GM06990 (cell line): ENCODE measurements at regions not wholly inside any gene's neighbourhood (a gene's known extent, or its start where the extent isn't known, plus 50 kb on each side); places are given as distances from the start of the nearest gene placed in this dataset.

ENCODE experiments used
- DNase-seq: peaks from one replicate; pipeline ENCODE4 v3.0.0-alpha.2; 2011; ENCODE audit not compliant: insufficient read length; ENCODE audit errors: extremely low read depth
- H3K27me3 ChIP-seq: replicated peaks from 2 replicates; pipeline ENCODE4 v1.6.0; 2011; ENCODE audit warnings: low read length; ENCODE audit not compliant: control insufficient read depth, insufficient read depth
- H3K36me3 ChIP-seq: 2 replicates; pipeline ENCODE4 v1.5.1; 2011; ENCODE audit warnings: low read length; ENCODE audit not compliant: control insufficient read depth, insufficient read depth
- H3K4me3 ChIP-seq: replicated peaks from 2 replicates; pipeline ENCODE4 v1.5.1; 2011; ENCODE audit warnings: low read depth, mild to moderate bottlenecking, control low read depth, low read length
- CTCF ChIP-seq: IDR thresholded peaks from 2 replicates; pipeline ENCODE4 v1.5.1; 2011; ENCODE audit warnings: low read length, control low read depth, mild to moderate bottlenecking, inconsistent platforms; ENCODE audit not compliant: insufficient read depth, poor library complexity, severe bottlenecking

- TF ChIP-seq CTCF = no peak
- no peak for DNase-seq
- no peaks in the 10 kb centered on the region for H3K36me3 ChIP-seq
- no peaks in the 10 kb centered on the region for H3K27me3 ChIP-seq
- H3K4me3 ChIP-seq = no peak overlapping the region
Observed at GRCh38 chr2:3132466-3132865, 245.2 kb downstream of the EIPR1 start.

GRCh38 chr2:3131636-3132326 is 245.8 kb downstream of the EIPR1 start:
- no peak for TF ChIP-seq CTCF
- Histone ChIP-seq H3K4me3 (no peak overlapping the region), H3K27me3 (no peaks in the 10 kb centered on the region), H3K36me3 (no peaks in the 10 kb centered on the region)
- no peak for DNase-seq

GRCh38 chr2:3130889-3131635 is 246.6 kb downstream of the EIPR1 start:
- TF ChIP-seq CTCF = no peak
- no peak for DNase-seq
- no peaks in the 10 kb centered on the region for H3K36me3 ChIP-seq
- H3K4me3 ChIP-seq = no peak overlapping the region
- H3K27me3 ChIP-seq = no peaks in the 10 kb centered on the region

- no peak for TF ChIP-seq CTCF
- DNase-seq = no peak
- no peaks in the 10 kb centered on the region for H3K27me3 ChIP-seq
- H3K36me3 ChIP-seq = no peaks in the 10 kb centered on the region
- H3K4me3 ChIP-seq = no peak overlapping the region
Observed at GRCh38 chr2:3130444-3130843, 247.2 kb downstream of the EIPR1 start.

GRCh38 chr2:3129867-3130266 is 247.8 kb downstream of the EIPR1 start:
- no peaks in the 10 kb centered on the region for H3K36me3 ChIP-seq
- no peak overlapping the region for H3K4me3 ChIP-seq
- TF ChIP-seq CTCF = no peak
- no peak for DNase-seq
- no peaks in the 10 kb centered on the region for H3K27me3 ChIP-seq
